H1 (cell line): ENCODE measurements at regions not wholly inside any gene's neighbourhood (a gene's known extent, or its start where the extent isn't known, plus 50 kb on each side); places are given as distances from the start of the nearest gene placed in this dataset.

Source experiments
- ASH2L ChIP-seq: fragments of 200-600, 300-600 bp; sonication (generic); IDR thresholded peaks from one replicate; pipeline ENCODE4 v1.7.1; 2017; ENCODE audit warnings: low read length
- BRCA1 ChIP-seq: IDR thresholded peaks from 2 replicates; pipeline ENCODE4 v1.6.1; 2012; ENCODE audit warnings: low read depth, low read length, improper control_type of control experiment
- CEBPB ChIP-seq: IDR thresholded peaks from 2 replicates; pipeline ENCODE4 v1.6.1; 2012; ENCODE audit warnings: low read depth, low read length
- CHD1 ChIP-seq: IDR thresholded peaks from 2 replicates; pipeline ENCODE4 v1.6.1; 2012; ENCODE audit warnings: low read depth, low read length, improper control_type of control experiment
- EZH2 ChIP-seq: fragments of 200-600 bp; sonication (generic); IDR thresholded peaks from 2 replicates; pipeline ENCODE4 v1.7.1; 2012; ENCODE audit warnings: low read depth, mild to moderate bottlenecking, moderate library complexity, low read length, inconsistent platforms; ENCODE audit not compliant: severe bottlenecking
- JUN ChIP-seq: IDR thresholded peaks from 2 replicates; pipeline ENCODE4 v1.6.1; 2011; ENCODE audit warnings: low read depth, mild to moderate bottlenecking, improper control_type of control experiment, low read length
- JUND ChIP-seq: IDR thresholded peaks from 2 replicates; pipeline ENCODE4 v1.6.1; 2011; ENCODE audit warnings: mild to moderate bottlenecking, improper control_type of control experiment, low read length
- SP1 ChIP-seq: IDR thresholded peaks from 2 replicates; pipeline ENCODE4 v1.6.1; 2011; ENCODE audit warnings: low read depth, low read length
- SP2 ChIP-seq: IDR thresholded peaks from 2 replicates; pipeline ENCODE4 v1.6.1; 2012; ENCODE audit warnings: mild to moderate bottlenecking, low read length, inconsistent platforms
- SRF ChIP-seq: IDR thresholded peaks from 2 replicates; pipeline ENCODE4 v1.6.1; 2011; ENCODE audit warnings: mild to moderate bottlenecking, low read depth, low read length, moderate library complexity
- TCF12 ChIP-seq: IDR thresholded peaks from 2 replicates; pipeline ENCODE4 v1.6.1; 2011; ENCODE audit warnings: low read depth, mild to moderate bottlenecking, low read length
- YY1 ChIP-seq: IDR thresholded peaks from 2 replicates; pipeline ENCODE4 v1.6.1; 2011; ENCODE audit warnings: low read depth, mild to moderate bottlenecking, low read length
- TF ChIP-seq, protein P1 (sequence below): fragments of 300-600 bp; sonication (generic); IDR thresholded peaks from 2 replicates; pipeline ENCODE4 v1.7.1; 2012; ENCODE audit warnings: low read length, moderate library complexity, mild to moderate bottlenecking, inconsistent platforms; ENCODE audit not compliant: insufficient replicate concordance
- TF ChIP-seq, protein P2 (sequence below): IDR thresholded peaks from 2 replicates; pipeline ENCODE4 v1.6.1; 2011; ENCODE audit warnings: low read depth, mild to moderate bottlenecking, low read length; ENCODE audit not compliant: insufficient read depth

DNA sequence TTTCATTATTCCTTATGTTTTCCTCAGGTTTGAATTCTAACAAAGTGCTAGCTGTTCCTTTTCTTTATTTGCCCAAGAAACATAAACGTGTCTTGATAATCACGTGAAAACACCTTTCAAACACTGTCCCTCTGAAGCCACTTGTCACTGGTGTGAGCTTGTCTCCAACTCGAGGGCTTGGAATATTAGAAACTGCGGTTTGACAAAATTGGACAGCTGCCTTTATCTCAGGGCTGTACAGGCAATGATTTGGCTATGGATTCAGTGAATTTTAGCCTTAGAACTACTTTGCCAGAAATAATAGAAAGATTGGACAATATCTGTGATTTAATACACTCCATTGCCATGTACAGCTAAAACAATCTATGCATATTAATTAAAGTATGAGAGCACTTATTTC, 763.0 kb upstream of the ACVR2A start (continued):
- TF ChIP-seq, protein P1, sequence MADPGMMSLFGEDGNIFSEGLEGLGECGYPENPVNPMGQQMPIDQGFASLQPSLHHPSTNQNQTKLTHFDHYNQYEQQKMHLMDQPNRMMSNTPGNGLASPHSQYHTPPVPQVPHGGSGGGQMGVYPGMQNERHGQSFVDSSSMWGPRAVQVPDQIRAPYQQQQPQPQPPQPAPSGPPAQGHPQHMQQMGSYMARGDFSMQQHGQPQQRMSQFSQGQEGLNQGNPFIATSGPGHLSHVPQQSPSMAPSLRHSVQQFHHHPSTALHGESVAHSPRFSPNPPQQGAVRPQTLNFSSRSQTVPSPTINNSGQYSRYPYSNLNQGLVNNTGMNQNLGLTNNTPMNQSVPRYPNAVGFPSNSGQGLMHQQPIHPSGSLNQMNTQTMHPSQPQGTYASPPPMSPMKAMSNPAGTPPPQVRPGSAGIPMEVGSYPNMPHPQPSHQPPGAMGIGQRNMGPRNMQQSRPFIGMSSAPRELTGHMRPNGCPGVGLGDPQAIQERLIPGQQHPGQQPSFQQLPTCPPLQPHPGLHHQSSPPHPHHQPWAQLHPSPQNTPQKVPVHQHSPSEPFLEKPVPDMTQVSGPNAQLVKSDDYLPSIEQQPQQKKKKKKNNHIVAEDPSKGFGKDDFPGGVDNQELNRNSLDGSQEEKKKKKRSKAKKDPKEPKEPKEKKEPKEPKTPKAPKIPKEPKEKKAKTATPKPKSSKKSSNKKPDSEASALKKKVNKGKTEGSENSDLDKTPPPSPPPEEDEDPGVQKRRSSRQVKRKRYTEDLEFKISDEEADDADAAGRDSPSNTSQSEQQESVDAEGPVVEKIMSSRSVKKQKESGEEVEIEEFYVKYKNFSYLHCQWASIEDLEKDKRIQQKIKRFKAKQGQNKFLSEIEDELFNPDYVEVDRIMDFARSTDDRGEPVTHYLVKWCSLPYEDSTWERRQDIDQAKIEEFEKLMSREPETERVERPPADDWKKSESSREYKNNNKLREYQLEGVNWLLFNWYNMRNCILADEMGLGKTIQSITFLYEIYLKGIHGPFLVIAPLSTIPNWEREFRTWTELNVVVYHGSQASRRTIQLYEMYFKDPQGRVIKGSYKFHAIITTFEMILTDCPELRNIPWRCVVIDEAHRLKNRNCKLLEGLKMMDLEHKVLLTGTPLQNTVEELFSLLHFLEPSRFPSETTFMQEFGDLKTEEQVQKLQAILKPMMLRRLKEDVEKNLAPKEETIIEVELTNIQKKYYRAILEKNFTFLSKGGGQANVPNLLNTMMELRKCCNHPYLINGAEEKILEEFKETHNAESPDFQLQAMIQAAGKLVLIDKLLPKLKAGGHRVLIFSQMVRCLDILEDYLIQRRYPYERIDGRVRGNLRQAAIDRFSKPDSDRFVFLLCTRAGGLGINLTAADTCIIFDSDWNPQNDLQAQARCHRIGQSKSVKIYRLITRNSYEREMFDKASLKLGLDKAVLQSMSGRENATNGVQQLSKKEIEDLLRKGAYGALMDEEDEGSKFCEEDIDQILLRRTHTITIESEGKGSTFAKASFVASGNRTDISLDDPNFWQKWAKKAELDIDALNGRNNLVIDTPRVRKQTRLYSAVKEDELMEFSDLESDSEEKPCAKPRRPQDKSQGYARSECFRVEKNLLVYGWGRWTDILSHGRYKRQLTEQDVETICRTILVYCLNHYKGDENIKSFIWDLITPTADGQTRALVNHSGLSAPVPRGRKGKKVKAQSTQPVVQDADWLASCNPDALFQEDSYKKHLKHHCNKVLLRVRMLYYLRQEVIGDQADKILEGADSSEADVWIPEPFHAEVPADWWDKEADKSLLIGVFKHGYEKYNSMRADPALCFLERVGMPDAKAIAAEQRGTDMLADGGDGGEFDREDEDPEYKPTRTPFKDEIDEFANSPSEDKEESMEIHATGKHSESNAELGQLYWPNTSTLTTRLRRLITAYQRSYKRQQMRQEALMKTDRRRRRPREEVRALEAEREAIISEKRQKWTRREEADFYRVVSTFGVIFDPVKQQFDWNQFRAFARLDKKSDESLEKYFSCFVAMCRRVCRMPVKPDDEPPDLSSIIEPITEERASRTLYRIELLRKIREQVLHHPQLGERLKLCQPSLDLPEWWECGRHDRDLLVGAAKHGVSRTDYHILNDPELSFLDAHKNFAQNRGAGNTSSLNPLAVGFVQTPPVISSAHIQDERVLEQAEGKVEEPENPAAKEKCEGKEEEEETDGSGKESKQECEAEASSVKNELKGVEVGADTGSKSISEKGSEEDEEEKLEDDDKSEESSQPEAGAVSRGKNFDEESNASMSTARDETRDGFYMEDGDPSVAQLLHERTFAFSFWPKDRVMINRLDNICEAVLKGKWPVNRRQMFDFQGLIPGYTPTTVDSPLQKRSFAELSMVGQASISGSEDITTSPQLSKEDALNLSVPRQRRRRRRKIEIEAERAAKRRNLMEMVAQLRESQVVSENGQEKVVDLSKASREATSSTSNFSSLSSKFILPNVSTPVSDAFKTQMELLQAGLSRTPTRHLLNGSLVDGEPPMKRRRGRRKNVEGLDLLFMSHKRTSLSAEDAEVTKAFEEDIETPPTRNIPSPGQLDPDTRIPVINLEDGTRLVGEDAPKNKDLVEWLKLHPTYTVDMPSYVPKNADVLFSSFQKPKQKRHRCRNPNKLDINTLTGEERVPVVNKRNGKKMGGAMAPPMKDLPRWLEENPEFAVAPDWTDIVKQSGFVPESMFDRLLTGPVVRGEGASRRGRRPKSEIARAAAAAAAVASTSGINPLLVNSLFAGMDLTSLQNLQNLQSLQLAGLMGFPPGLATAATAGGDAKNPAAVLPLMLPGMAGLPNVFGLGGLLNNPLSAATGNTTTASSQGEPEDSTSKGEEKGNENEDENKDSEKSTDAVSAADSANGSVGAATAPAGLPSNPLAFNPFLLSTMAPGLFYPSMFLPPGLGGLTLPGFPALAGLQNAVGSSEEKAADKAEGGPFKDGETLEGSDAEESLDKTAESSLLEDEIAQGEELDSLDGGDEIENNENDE: no peak
- TF ChIP-seq BRCA1: no peak
- TF ChIP-seq JUND: no peak
- TF ChIP-seq, protein P2, sequence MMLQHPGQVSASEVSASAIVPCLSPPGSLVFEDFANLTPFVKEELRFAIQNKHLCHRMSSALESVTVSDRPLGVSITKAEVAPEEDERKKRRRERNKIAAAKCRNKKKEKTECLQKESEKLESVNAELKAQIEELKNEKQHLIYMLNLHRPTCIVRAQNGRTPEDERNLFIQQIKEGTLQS: no peak
- TF ChIP-seq SP1: no peak
- TF ChIP-seq SRF: no peak
- no peak for TF ChIP-seq YY1
- no peak for TF ChIP-seq CHD1
- TF ChIP-seq CEBPB: no peak
- no peak for TF ChIP-seq ASH2L
- no peak for TF ChIP-seq JUN
- no peak for TF ChIP-seq TCF12
- no peak for TF ChIP-seq SP2
- TF ChIP-seq EZH2: no peak
